Left ventricle myocardium inferior (tissue), 1 donor: ENCODE measurements at regions not wholly inside any gene's neighbourhood (a gene's known extent, or its start where the extent isn't known, plus 50 kb on each side); places are given as distances from the start of the nearest gene placed in this dataset.

ENCODE experiments used
- DNase-seq: peaks from one replicate; pipeline ENCODE4 v3.0.0-alpha.2; 2020
- H3K27ac ChIP-seq: fragments of 200-600 bp; replicated peaks from 2 replicates; pipeline ENCODE4 v1.8.0; 2021
- H3K27me3 ChIP-seq: fragments of 200-600 bp; 2 replicates; pipeline ENCODE4 v1.8.0; 2021; ENCODE audit warnings: low read depth
- H3K36me3 ChIP-seq: fragments of 200-600 bp; 2 replicates; pipeline ENCODE4 v1.8.0; 2021
- H3K4me1 ChIP-seq: fragments of 200-600 bp; 2 replicates; pipeline ENCODE4 v1.8.0; 2021
- H3K4me3 ChIP-seq: fragments of 200-600 bp; 2 replicates; pipeline ENCODE4 v1.8.0; 2021; ENCODE audit warnings: mild to moderate bottlenecking, moderate library complexity
- H3K9me3 ChIP-seq: fragments of 200-600 bp; replicated peaks from 2 replicates; pipeline ENCODE4 v1.8.0; 2021
- CTCF ChIP-seq: fragments of 200-600 bp; IDR thresholded peaks from 2 replicates; pipeline ENCODE4 v1.8.0; 2021; ENCODE audit warnings: antibody characterized with exemption, mild to moderate bottlenecking, borderline replicate concordance
- intact Hi-C: fragments of 100-400 bp; cut with micrococcal nuclease; formaldehyde crosslinking; loops from one replicate; pipeline ENCODE4 v1.11.0; 2022
- donor health status: DM: no; HTN: yes; CAD: no; lungs with severe emphysema.

- no peak overlapping the region for H3K27ac ChIP-seq
- intact Hi-C loops, result no loop called here
- no peaks in the 10 kb centered on the region for H3K9me3 ChIP-seq
- no peak for TF ChIP-seq CTCF
- no peak for DNase-seq
- no peak overlapping the region for H3K4me3 ChIP-seq
- H3K27me3 ChIP-seq, result no peaks in the 10 kb centered on the region
- no peaks in the 10 kb centered on the region for H3K36me3 ChIP-seq
- H3K4me1 ChIP-seq, result peaks cover 3% of the 10 kb centered on the region
Measured at GRCh38 chr1:115467790-115468189, 129.7 kb upstream of the NGF start.

GRCh38 chr1:115467196-115467595 is 129.1 kb upstream of the NGF start:
- intact Hi-C loops, result no loop called here
- Histone ChIP-seq H3K4me3 (no peak overlapping the region), H3K27me3 (no peaks in the 10 kb centered on the region), H3K36me3 (no peaks in the 10 kb centered on the region), H3K27ac (no peak overlapping the region), H3K9me3 (no peaks in the 10 kb centered on the region), H3K4me1 (peaks cover 3% of the 10 kb centered on the region)
- DNase-seq, result no peak
- TF ChIP-seq CTCF, result no peak

- no peaks in the 10 kb centered on the region for H3K36me3 ChIP-seq
- DNase-seq, result no peak
- no peaks in the 10 kb centered on the region for H3K9me3 ChIP-seq
- no peak overlapping the region for H3K27ac ChIP-seq
- intact Hi-C loops, result no loop called here
- H3K27me3 ChIP-seq, result no peaks in the 10 kb centered on the region
- no peak overlapping the region for H3K4me3 ChIP-seq
- peaks cover 3% of the 10 kb centered on the region for H3K4me1 ChIP-seq
- TF ChIP-seq CTCF, result peak; percentile 11
Measured at GRCh38 chr1:115466433-115466832, 128.4 kb upstream of the NGF start.

GRCh38 chr1:115465802-115466363 is 127.8 kb upstream of the NGF start:
- H3K27me3 ChIP-seq, result no peaks in the 10 kb centered on the region
- H3K4me1 ChIP-seq, result peaks cover 3% of the 10 kb centered on the region
- DNase-seq, result no peak
- H3K36me3 ChIP-seq, result no peaks in the 10 kb centered on the region
- no peak overlapping the region for H3K27ac ChIP-seq
- H3K4me3 ChIP-seq, result no peak overlapping the region
- intact Hi-C loops, result no loop called here
- H3K9me3 ChIP-seq, result no peaks in the 10 kb centered on the region
- TF ChIP-seq CTCF, result no peak

GRCh38 chr1:115463347-115463746 is 125.3 kb upstream of the NGF start:
- no peak for DNase-seq
- peak; percentile 63 for TF ChIP-seq CTCF

More at GRCh38 chr1:115463347-115463746, 125.3 kb upstream of the NGF start:
- Histone ChIP-seq H3K4me3 (no peak overlapping the region), H3K36me3 (no peaks in the 10 kb centered on the region), H3K27ac (no peak overlapping the region), H3K4me1 (no peaks in the 10 kb centered on the region), H3K9me3 (no peaks in the 10 kb centered on the region), H3K27me3 (no peaks in the 10 kb centered on the region)
- intact Hi-C loops, result loop anchor here (5.0 kb wide), 1 partner anchor 321 kb away; no protein-coding TSS in a partner anchor
